HG03575 (cell line): ENCODE measurements at regions not wholly inside any gene's neighbourhood (a gene's known extent, or its start where the extent isn't known, plus 50 kb on each side); places are given as distances from the start of the nearest gene placed in this dataset.

ENCODE experiments used
- ATAC-seq: cut with Tn5 transposase; IDR thresholded peaks from one replicate; pipeline ENCODE4 v1.9.1; 2021; ENCODE audit not compliant: unreplicated experiment, insufficient number of reproducible peaks, low FRiP score; ENCODE audit errors: extremely low read depth

- ATAC-seq = no peak
Observed at GRCh38 chr11:127674754-127675153, 674.2 kb upstream of the KIRREL3 start.

DNA sequence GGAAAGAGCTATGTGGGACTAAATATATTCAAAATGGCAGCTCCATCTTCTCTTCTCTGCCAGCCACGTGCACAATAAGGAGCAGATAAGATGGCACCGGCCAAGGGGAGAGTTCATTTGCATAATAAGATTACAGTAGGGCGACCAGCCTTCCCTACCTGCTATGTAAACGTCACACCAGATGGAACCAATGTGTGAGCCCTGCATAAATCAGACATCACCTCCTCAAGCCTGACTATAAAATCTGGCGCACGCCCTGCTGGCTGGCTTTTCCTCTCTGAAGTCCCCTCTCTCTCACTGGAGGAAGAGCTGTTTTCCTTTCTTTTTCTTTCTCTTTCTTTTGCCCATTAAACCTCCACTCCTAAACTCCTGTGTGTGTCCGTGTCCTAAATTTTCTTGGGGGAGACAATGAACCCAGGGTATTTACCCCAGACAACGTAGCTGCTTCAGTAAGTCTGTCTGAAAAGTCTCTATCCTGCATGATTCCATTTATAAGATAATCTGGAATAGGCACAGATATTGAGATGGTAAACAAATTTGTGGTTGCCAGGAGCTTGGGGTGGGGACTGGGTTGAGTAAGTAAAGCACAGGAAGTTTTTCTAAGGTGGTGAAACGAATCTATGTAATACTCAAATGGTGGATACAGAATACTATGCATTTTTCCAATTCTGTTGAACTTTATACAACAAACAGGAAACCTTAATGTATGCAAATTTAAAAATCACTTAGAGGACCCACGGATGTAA lies 670.0 kb upstream of the KIRREL3 start:
- ATAC-seq = no peak

DNA sequence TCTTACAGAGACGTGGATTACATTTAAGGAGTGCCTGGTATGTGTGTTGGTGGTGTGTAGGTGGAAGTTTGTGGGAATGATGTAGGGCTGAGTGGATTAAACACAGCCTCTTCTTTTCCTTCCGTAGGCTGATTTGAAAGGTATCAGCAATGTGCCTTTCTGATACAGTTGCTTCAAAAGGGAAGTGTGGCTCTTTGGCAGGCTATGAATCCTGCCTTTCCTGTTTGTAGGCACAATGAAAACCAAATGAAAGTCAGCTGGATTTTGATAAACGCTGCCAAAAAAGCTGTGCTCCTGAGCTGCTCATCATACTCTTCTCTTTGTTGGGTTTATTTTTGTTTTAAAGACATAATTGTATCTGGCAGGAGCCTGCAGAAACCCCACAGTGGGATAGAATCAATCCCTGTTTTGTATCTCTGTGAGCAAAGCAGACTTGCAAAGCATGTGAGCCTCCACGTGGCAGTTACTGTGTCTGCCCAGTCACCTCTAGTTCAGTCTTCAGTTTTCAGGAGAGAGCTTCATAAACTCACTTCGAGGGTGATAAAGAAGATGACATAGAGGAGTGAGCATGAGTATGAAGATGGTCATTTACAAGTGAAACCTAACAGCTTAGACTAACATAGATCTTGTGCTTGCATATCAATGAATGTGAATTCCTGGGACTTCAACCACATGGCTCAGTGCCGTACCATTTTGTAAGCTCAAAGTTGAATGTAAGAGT lies 655.7 kb upstream of the KIRREL3 start:
- ATAC-seq = no peak

DNA sequence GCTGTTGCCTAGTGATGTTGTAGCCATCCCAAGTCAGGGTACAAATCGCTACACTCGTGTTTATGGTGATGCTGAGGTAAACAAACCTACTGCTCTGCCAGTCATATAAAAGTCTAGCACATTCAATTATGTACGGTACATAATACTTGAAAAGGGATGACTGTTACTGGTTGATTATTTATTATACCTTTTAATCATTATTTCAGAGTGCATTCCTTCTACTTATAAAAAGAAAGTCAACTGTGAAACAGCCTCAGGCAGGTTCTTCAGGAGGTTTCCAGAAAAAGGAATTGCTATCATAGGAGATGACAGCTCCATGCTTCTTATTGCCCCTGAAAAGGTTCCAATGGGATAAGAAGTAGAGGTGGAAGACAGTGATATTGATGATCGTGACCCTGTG lies 652.5 kb upstream of the KIRREL3 start:
- ATAC-seq = no peak

GRCh38 chr11:127651888-127652221 lies 651.3 kb upstream of the KIRREL3 start:
- no peak for ATAC-seq

- ATAC-seq = no peak
Observed at GRCh38 chr11:127651175-127651887, 650.8 kb upstream of the KIRREL3 start.

DNA sequence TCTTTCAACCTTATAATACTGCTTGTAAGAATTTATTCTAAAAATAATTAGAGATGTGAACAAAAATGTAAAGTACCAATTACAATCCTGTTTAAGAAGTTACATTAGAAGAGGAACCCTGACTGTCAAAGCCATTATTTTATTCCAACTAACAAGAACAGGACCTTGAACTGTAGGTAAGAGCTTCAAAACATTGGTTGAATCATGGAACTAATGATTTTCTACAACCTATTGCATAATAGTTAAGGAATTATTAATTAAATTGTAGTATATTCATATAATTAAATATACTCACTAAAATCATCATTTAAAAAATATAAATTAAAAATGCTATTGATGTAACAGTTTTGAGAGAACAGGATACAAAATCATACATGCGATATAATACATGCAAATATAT lies 649.4 kb upstream of the KIRREL3 start:
- ATAC-seq = no peak

GRCh38 chr11:127649071-127649470 lies 648.5 kb upstream of the KIRREL3 start:
- no peak for ATAC-seq

GRCh38 chr11:127648583-127648982 lies 648.0 kb upstream of the KIRREL3 start:
- ATAC-seq = no peak

DNA sequence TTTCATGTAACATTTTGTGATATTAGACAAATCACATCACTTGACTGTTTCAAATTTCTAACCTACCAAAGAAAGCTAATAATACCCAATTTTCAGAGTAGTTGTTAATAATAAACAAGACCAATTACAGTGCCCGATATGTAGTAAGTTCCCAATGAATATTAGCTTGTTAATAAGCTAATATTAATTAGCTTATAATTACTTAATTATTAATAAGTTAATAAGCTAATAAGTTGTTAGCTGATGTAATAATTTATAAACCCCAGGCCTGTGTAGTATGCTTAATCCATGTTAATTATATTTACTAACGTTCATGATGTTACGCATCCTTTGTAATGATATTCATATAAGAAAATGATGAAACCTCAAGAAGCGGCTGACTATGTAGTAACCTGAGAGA lies 643.8 kb upstream of the KIRREL3 start:
- ATAC-seq = no peak

GRCh38 chr11:127643268-127644058 lies 642.9 kb upstream of the KIRREL3 start:
- no peak for ATAC-seq

DNA sequence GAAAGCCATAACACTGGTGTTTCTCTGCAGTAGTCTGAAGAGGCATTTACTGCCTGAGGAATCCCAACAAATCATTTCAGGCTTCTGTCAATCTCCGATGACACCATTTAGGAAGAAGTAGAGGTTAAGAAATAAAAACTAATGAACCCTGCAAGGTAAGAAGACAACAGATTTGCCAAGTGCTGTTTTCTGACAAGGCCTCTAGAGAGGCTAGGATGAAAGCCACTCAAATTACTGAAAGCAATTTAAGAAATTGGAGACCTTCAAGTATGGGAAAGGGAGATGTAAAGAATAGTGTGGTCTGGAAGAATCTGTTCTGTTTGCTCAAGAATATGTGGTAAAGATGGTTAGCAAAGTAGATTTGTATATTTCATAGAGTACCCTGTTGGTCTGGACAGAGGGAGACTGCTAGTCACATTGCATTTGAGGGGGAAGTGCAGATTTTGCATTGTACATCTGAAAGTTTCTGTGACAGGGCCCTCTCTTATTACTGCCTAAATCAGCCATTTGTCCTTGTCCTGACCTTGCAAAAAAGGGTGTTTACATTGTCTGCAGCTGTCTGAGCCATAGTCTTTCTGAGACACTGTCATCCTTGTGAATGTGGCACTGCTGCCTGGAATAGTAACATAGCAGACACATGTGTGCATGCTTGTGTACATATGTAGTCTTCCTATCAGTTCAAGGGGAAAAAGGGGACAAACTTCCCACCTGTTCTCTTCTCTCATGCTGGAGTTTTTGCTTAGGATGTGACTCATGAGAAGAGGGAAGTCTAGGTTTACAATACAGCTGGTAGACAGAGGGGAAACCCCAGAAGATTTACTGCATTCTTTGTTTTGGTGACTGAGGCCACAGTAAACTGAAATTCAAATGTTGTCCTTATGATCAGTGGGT lies 640.2 kb upstream of the KIRREL3 start:
- ATAC-seq = no peak

DNA sequence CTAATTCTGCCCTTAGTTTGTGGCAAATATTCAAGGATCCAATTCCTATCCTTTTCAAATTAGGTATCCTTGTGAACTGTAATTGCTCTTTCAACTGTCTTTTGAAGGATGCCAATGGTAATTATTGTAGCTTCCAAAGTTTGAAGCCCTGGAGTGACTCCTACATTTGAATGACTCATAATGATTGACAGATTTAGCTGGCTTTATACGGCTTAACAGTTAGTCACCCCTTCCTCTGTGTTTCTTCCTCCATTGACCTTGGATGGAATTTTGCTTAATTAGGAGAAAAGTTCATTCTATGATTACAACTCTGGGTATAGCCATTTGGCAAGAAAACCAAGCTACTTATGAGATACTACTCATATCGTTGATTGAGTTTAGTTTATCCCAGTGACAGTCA lies 639.3 kb upstream of the KIRREL3 start:
- ATAC-seq = no peak

DNA sequence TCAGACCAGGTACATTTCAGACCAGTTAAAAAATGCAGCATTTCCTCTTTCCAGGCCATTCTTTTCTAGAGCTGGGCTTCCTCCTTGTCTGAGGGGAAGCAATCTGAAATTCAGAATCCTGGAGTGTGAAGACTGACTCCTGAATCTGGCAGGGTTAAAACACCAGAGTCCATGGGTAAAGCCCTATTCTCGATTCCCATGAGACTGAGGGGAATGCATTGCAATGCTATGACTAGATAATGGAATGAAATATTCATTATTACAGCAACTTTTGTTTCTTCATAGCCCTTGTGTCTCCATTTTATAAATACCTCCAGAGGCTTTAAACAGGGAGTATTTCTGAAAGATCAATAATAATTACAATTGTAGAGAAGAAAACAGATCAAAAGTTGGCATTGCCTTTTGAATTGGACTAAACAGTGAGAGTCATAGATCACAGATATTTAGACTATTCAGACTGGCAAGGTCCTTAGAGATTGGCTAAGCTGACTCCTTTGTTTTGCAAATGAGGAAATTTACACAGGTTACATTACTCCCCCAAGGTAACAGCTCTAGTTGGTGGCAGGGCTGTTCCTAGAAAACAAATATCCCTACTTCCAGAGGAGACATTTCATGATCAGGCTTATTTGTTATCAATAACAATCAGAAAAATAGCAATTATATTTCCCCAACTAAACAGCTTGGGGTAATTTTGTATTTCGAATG lies 632.6 kb upstream of the KIRREL3 start:
- ATAC-seq = no peak

- no peak for ATAC-seq
Observed at GRCh38 chr11:127632546-127632945, 632.0 kb upstream of the KIRREL3 start.

- ATAC-seq = no peak
Observed at GRCh38 chr11:127631974-127632373, 631.4 kb upstream of the KIRREL3 start.

- ATAC-seq = no peak
Observed at GRCh38 chr11:127629200-127629599, 628.6 kb upstream of the KIRREL3 start.

DNA sequence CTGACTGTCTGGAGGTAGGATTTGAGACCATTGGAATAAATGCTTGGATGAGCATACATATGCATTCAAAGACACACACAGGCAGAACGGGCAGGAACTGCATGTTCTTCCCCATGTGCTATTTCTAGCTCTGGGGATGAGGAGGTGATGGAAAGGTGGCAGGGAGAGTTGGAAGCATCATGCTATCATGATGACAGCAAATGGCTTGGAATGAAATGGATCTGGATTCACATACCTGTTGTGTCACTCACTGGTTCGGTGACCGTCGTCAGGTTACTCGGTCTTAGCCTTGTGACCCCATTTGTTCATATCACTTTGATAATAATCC lies 627.9 kb upstream of the KIRREL3 start:
- ATAC-seq = no peak
